ENCODE measurements at regions not wholly inside any gene's neighbourhood (a gene's known extent, or its start where the extent isn't known, plus 50 kb on each side); places are given as distances from the start of the nearest gene placed in this dataset.
"Not testable (repeated sequence)": the region's sequence is repeated elsewhere in the genome, so short reads cannot be mapped to it uniquely, and the experiment has no call there.

GRCh38 chr11:71331631-71332030 lies 79.3 kb upstream of the SHANK2 start:
- no peak for DNase-seq

DNA sequence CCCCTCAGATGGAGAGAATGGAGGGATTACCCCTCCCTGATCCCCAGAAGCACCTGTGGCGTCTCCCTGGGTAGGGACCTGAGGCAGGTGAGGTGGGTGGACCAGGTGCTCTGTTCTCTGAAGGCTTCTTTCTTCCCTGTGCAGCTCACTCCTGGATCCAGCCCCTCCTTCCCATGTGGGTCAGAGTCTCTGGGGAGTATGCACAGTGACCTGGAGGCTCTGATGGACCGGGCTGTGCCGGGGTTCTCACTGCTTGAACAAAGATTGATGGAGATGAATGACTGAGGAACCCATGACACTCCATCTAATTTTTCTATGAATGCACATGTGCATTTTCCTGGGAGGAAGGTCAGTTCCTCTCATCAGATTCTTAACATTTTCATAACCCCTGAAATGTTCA lies 78.6 kb upstream of the SHANK2 start:
- DNase-seq: no peak

DNA sequence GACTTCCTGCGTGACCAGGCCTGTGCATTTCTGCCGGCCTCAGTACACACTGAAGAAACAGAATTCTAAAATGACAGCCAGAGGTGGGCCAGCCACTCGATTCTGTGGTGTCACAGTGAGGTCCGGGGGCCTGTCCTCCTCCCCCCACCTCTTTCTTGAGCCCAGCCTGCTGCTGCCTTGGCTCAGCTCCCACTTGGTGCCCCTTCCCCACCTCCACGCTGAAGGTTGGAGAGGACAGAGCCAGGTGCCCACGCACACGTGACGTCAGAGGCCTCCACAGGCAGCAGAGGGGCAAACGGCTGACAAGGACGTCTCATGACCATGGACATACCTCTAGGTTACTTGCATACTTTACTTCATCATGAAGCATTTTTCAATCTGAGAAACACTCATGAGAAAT lies 78.0 kb upstream of the SHANK2 start:
- DNase-seq: no peak

GRCh38 chr11:71329786-71330185 lies 77.4 kb upstream of the SHANK2 start:
- DNase-seq: no peak

DNA sequence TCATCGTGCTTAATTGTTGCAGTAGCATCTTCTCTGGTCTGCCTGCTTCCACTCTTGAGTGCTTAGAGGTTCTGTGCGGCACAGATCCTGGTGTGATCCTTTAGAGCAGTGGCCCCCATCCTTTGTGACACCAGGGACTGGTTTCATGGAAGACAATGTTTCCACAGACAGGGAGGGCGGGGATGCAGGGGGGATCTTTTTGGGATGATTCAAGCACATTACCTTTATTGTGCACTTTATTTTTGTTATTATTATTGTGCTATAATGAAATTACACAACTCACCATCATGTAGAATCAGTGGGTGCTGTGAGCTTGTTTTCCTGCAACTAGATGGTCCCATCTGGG lies 76.8 kb upstream of the SHANK2 start:
- DNase-seq: no peak

DNA sequence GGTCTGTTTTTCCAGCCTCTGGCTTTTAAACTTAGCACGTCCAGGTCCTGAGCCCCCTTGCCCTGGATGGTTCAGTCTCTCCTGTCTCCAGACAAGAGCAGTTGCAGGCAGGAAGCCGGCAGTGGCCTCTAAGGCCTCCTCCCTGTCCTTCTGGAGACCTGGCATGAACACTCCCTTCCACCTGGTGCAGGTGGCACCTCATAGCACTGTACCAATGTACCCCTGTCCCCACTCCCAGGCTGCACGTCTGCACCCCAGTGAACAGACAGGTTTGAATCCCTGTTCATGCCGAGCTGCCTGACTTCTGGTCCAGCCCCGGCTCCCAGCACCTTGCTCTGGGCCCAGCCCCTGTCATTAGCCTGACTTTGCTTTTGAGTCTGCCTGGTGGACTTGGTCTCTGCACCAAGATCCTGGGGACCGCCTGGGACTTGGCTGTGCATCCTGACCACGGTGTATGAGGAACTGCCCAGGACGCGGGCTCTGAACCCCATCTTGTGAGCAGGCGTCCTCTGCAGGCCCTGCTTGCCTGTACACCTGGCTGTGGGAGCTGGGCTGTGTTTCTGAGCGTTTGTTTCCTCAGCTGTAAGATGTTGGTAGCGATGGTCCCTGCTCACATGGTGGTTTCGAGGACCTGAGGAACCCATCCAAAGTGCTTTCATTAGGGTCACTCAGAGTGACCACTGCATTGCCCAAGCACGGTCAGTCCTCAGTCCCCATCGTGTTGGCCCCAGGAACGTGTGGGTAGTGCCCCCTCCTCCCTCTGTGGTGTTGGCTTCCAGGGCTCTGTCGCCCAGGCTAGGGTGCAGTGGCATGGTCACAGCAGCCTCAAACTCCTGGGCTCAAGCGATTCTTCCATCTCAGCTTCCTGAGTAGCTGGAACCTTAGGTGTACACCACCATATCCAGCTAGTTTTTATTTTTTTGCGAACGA lies 75.0 kb upstream of the SHANK2 start:
- DNase-seq: no peak

- no peak for DNase-seq
Observed at GRCh38 chr11:71326328-71326940, 74.1 kb upstream of the SHANK2 start.

DNA sequence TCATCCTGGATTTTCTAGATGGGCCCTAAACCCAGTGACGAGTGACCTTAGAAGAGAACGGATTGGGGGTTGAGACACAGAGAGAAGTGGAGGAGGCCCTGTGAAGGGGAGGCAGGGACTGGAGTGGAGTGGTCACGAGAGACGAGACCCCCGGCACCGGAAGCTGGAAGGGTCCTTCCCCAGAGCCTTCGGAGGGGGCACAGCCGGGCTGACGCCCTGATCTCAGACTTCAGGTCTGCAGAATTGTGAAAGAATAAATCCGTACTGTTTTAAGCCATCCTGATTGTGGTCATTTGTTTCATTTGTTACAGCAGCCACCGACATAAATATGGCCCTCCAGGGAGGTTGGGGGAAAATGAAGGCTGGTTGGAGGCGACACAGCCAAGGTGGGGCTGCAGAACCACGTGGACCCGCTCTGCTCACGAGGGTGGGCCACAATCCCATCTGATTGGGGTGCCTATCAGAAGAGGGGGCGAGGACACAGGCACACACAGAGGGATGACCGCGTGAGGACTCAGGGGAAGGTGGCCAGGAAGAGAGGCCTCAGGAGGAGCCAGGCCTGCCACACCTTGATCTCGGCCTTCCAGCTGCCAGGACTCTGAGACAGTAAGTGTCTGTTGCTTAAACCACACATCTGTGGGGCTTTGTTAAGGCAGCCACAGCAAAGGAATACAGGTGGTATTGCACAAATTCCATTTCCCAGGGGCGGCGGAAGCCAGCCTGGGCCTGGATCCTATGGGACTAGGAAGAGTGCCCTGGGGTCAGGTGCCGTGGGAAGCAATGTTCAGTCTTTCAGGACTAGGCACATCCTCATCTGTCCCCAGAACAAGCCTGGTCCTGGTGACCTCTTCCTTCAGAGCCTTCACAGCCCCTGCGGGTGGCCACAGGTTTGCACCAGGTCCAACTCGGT lies 73.3 kb upstream of the SHANK2 start:
- DNase-seq: no peak

- no peak for DNase-seq
Observed at GRCh38 chr11:71324788-71325417, 72.5 kb upstream of the SHANK2 start.

DNA sequence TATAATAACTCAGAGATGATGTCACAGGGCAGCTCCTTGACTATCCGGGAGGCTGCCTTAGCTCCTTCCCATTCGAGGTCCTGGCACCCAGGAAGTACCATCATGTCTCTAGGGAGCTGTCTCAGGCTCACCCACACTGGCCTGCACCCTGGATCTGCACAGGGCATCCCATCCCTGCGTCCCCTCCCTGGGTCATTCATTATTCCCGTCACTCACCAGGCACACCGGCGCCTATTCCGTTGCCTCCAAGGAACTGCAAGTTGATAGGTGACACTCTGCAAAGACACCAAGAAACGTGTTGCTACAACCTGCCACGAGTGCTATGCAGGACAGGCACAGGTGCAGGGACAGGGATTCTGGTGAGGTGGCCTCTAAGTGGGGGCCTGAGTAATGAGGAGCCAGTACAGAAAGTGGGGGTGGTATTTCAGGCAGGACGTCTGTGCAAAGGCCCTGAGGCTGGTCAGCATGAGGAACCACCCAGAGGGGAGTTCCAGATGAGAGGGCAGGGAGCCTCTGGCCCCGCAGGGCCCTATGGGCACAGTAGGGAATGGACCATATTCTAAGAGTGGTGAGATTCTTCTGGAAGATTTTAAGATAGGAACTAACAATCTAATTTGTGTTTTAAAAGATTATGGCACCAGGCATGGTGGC lies 71.6 kb upstream of the SHANK2 start:
- DNase-seq: no peak

GRCh38 chr11:71322861-71323582 lies 70.6 kb upstream of the SHANK2 start:
- no peak for DNase-seq

DNA sequence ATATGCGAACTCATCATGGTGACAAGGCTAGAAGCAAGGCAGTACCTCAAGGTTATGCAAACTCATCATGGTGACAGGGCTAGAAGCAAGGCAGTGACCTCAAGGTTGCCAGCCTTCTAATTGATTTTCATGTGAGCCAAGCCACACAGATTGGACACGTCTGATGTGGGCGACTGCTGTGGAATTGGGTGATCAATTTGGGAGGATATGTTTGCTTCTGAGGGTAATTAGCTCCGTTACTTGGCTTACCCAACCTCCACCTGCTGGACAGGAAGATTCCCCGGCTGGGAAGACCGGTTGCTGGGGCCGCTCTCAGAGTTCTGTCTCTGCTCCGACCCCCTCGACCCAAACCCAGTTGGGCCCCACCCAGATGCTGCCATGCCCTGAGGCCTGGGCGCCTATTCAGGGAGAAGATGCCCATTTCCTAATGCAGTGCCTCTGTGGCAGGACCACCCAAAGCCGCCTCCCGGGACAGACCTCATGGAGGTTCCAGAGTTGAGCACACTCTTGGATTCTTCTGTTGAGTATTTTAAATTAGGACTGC lies 69.9 kb upstream of the SHANK2 start:
- DNase-seq: no peak

GRCh38 chr11:71321433-71322191 lies 69.2 kb upstream of the SHANK2 start:
- DNase-seq: no peak

DNA sequence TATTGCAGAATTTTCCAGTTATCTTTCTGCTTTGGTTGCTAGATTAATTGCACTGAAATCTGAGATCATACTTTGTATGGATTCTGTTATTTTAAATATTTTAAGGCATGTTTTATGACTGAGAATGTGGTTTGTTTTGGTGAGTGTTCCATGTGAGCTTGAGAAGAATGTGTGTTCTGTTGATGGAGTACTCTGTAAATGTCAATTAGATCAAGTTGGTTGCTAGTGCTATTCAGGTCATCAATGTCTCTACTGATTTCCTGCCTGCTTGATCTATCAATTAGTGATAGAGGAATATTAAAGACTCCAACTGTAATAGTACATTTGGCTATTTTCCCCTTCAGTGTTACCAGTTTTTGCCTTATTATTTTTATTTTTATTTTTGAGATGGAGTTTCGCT lies 64.3 kb upstream of the SHANK2 start:
- no peak for DNase-seq

- not testable (repeated sequence) for DNase-seq
Observed at GRCh38 chr11:71312616-71313015, 60.2 kb upstream of the SHANK2 start.

- no peak for DNase-seq
Observed at GRCh38 chr11:71311928-71312510, 59.6 kb upstream of the SHANK2 start.

GRCh38 chr11:71311176-71311925 lies 59.0 kb upstream of the SHANK2 start:
- no peak for DNase-seq

DNA sequence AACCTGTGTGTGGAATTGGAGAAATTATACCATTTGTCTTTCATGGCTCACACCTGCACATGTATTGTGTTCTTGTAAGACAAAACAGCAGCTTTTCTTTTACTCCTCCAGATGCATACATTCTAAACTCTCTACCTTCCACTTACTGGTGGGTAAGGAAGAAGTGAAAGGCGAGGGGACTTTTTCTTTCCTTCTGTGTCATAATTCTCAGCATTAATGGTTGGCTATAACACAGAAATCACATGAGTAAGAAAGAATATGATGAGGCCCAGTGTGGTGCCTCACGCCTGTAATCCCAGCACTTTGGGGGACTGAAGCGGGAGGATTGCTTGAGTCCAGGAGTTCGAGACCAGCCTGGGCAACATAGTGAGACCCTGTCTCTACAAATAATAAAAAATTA lies 57.8 kb upstream of the SHANK2 start:
- DNase-seq: no peak

- no peak for DNase-seq
Observed at GRCh38 chr11:71309611-71310010, 57.2 kb upstream of the SHANK2 start.

- no peak for DNase-seq
Observed at GRCh38 chr11:71309181-71309580, 56.8 kb upstream of the SHANK2 start.

Data from fibroblast of upper back skin (primary cell).